Gastroesophageal sphincter (tissue), 3 donors: ENCODE measurements at regions not wholly inside any gene's neighbourhood (a gene's known extent, or its start where the extent isn't known, plus 50 kb on each side); places are given as distances from the start of the nearest gene placed in this dataset.

Experiments used
- CTCF ChIP-seq, 4 experiments: fragments of 200-600 bp in 2 of 4; fragments of 450-650 bp in 2 of 4; sonication (generic) in 1 of 4; IDR thresholded peaks; one replicate each; pipeline ENCODE4 v1.5.1; 2017 to 2019; ENCODE audit warnings: antibody characterized with exemption in 4 of 4, mild to moderate bottlenecking in 2 of 4, moderate library complexity in 2 of 4
- EP300 ChIP-seq: sonication (generic); formaldehyde crosslinking; IDR thresholded peaks from one replicate; pipeline ENCODE4 v1.6.1; 2017; ENCODE audit warnings: antibody characterized with exemption, mild to moderate bottlenecking
- POLR2A ChIP-seq, 2 donors: fragments of 450-650 bp; IDR thresholded peaks; one replicate each; pipeline ENCODE4 v1.6.1; 2017; ENCODE audit warnings: antibody characterized with exemption in 2 of 2, mild to moderate bottlenecking in 2 of 2, moderate library complexity in 1 of 2
- POLR2AphosphoS5 ChIP-seq: sonication (generic); formaldehyde crosslinking; IDR thresholded peaks from one replicate; pipeline ENCODE4 v1.6.1; 2017; ENCODE audit warnings: antibody characterized with exemption

- no peak for TF ChIP-seq CTCF (IDR thresholded peaks at IDR 0.05)
- TF ChIP-seq POLR2A (IDR thresholded peaks at IDR 0.05), result no peak
- TF ChIP-seq POLR2AphosphoS5, result no peak
- no peak for TF ChIP-seq EP300
Observed at GRCh38 chrX:117751155-117751554, 365.5 kb downstream of the KLHL13 start.
